H1 (cell line): ENCODE measurements at regions not wholly inside any gene's neighbourhood (a gene's known extent, or its start where the extent isn't known, plus 50 kb on each side); places are given as distances from the start of the nearest gene placed in this dataset.

Source experiments
- CTCF ChIP-seq, 3 experiments: IDR thresholded peaks; 1 replicate in 2 of 3; 2 replicates in 1 of 3; pipeline versions ENCODE4 v1.5.1 to v1.6.1; 2011; ENCODE audit warnings: low read length in 3 of 3, mild to moderate bottlenecking in 3 of 3, inconsistent platforms in 2 of 3, low read depth in 1 of 3, moderate library complexity in 1 of 3; ENCODE audit not compliant: insufficient read depth in 1 of 3; ENCODE audit errors: control extremely low read depth in 1 of 3
- KDM4A ChIP-seq: IDR thresholded peaks from one replicate; pipeline ENCODE4 v1.7.1; 2012; ENCODE audit warnings: low read depth, mild to moderate bottlenecking, moderate library complexity, low read length, inconsistent platforms; ENCODE audit not compliant: severe bottlenecking
- RBBP5 ChIP-seq: IDR thresholded peaks from 2 replicates; pipeline ENCODE4 v1.7.1; 2012; ENCODE audit warnings: low read depth, mild to moderate bottlenecking, inconsistent platforms, low read length, moderate library complexity, borderline replicate concordance
- RXRA ChIP-seq: IDR thresholded peaks from 2 replicates; pipeline ENCODE4 v1.6.1; 2011; ENCODE audit warnings: low read depth, mild to moderate bottlenecking, low read length, moderate library complexity; ENCODE audit not compliant: insufficient read depth
- SP2 ChIP-seq: IDR thresholded peaks from 2 replicates; pipeline ENCODE4 v1.6.1; 2012; ENCODE audit warnings: mild to moderate bottlenecking, low read length, inconsistent platforms

DNA sequence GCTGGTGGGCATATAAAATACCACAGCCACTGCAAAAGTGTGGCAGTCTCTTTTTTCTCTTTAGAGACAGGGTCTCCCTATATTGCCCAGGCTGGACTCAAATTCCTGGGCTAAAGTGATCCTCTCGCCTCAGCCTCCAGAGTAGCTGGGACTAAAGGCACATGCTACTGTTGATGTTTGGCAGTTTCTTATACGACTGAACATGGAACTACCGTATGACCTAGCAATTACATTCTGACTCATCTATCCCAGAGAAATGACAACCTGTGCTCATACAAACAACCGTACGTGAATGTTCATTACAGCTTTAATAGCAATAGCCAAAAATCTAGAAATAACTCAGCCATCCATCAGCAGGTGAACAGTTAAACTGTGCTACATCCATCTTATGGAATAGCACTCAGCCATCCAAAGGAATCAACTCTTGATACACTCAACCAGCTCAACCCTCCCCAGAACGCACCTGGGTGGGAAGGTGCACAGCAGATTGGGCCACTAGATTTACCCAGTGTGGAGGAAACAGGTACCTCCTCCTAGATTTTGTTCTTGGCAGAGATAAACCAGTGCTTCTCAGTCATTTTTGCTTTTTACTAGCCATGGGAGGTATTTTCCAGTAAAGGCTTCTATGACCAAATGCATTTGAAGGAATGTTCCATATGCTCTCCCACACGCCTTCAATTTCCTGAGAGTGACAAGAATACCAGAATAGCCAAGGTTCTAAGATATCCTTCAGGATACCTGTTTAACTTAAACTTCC, 130.5 kb downstream of the MED15 start (continued):
- TF ChIP-seq KDM4A (no peak), CTCF (IDR thresholded peaks at IDR 0.05; ENCODE audit: control extremely low read depth in 1 of 3, insufficient read depth in 1 of 3, low read depth in 1 of 3, low read length in 3 of 3) (no peak), SP2 (no peak), RBBP5 (no peak), RXRA (no peak)
